HG02938 (cell line): ENCODE measurements at regions not wholly inside any gene's neighbourhood (a gene's known extent, or its start where the extent isn't known, plus 50 kb on each side); places are given as distances from the start of the nearest gene placed in this dataset.
"Not testable (repeated sequence)": the region's sequence is repeated elsewhere in the genome, so short reads cannot be mapped to it uniquely, and the experiment has no call there.

Experiments used
- ATAC-seq: cut with Tn5 transposase; IDR thresholded peaks from one replicate; pipeline ENCODE4 v1.9.1; 2021; ENCODE audit warnings: mild to moderate bottlenecking, moderate library complexity; ENCODE audit not compliant: unreplicated experiment

GRCh38 chr6:56904068-56904467, 50.8 kb upstream of the BEND6 start:
- ATAC-seq: no peak

- ATAC-seq: no peak
These were observed 52.1 kb upstream of the BEND6 start for GRCh38 chr6:56902641-56903464.

GRCh38 chr6:56900784-56901183, 54.1 kb upstream of the BEND6 start:
- ATAC-seq: no peak

- no peak for ATAC-seq
These were observed 55.2 kb upstream of the BEND6 start for GRCh38 chr6:56899753-56900152.

- no peak for ATAC-seq
These were observed 55.6 kb upstream of the BEND6 start for GRCh38 chr6:56899311-56899710.

- no peak for ATAC-seq
These were observed 56.9 kb upstream of the BEND6 start for GRCh38 chr6:56897789-56898529.

GRCh38 chr6:56891754-56892153, 63.2 kb upstream of the BEND6 start:
- ATAC-seq: no peak

- peak; percentile 96 for ATAC-seq
These were observed 64.1 kb upstream of the BEND6 start for GRCh38 chr6:56890683-56891429.

- ATAC-seq: no peak
These were observed 64.8 kb upstream of the BEND6 start for GRCh38 chr6:56890066-56890465.

- no peak for ATAC-seq
These were observed 65.4 kb upstream of the BEND6 start for GRCh38 chr6:56889492-56889891.

- no peak for ATAC-seq
These were observed 66.2 kb upstream of the BEND6 start for GRCh38 chr6:56888687-56889086.

- ATAC-seq: no peak
These were observed 67.8 kb upstream of the BEND6 start for GRCh38 chr6:56887086-56887485.

- no peak for ATAC-seq
These were observed 77.0 kb upstream of the BEND6 start for GRCh38 chr6:56877922-56878321.

GRCh38 chr6:56875961-56876360, 78.9 kb upstream of the BEND6 start:
- no peak for ATAC-seq

GRCh38 chr6:56875523-56875922, 79.4 kb upstream of the BEND6 start:
- no peak for ATAC-seq

- ATAC-seq: no peak
These were observed 80.6 kb upstream of the BEND6 start for GRCh38 chr6:56874328-56874727.

- ATAC-seq: not testable (repeated sequence)
These were observed 84.9 kb upstream of the BEND6 start for GRCh38 chr6:56870053-56870452.

- ATAC-seq: no peak
These were observed 85.6 kb upstream of the BEND6 start for GRCh38 chr6:56869346-56869745.

- ATAC-seq: no peak
These were observed 86.2 kb upstream of the BEND6 start for GRCh38 chr6:56868687-56869086.

- no peak for ATAC-seq
These were observed 87.9 kb upstream of the BEND6 start for GRCh38 chr6:56866917-56867522.
